ENCODE measurements at regions not wholly inside any gene's neighbourhood (a gene's known extent, or its start where the extent isn't known, plus 50 kb on each side); places are given as distances from the start of the nearest gene placed in this dataset.
A peak's percentile ranks its signal among the peaks of the same experiment; 100 is the strongest.

GRCh38 chr2:57725337-57725947 lies 321.2 kb upstream of the VRK2 start:
- Histone ChIP-seq H3K36me3 (ENCODE audit: control insufficient read depth, insufficient read depth, low read length) (no peaks in the 10 kb centered on the region), H3K4me1 (ENCODE audit: control insufficient read depth, insufficient read depth, low read length) (peaks cover 4% of the 10 kb centered on the region), H3K4me3 (ENCODE audit: low read depth, low read length) (no peak overlapping the region), H3K9me3 (ENCODE audit: control insufficient read depth, insufficient read depth, low read length) (no peaks in the 10 kb centered on the region), H3K27ac (ENCODE audit: low read depth, low read length) (no peak overlapping the region), H3K27me3 (ENCODE audit: control insufficient read depth, insufficient read depth, low read length) (no peaks in the 10 kb centered on the region)
- WGBS (ENCODE audit: insufficient coverage), result 37% methylated on average over 2 of the region's 5 CpGs
- DNase-seq (ENCODE audit: low read depth in 4 of 6, low spot score in 6 of 6), result peak in 2 of 6 donors; percentile 9 to 55

- WGBS (ENCODE audit: insufficient coverage), result 67% methylated on average over 2 of the region's 4 CpGs
- Histone ChIP-seq H3K4me1 (ENCODE audit: control insufficient read depth, insufficient read depth, low read length) (no peaks in the 10 kb centered on the region), H3K9me3 (ENCODE audit: control insufficient read depth, insufficient read depth, low read length) (no peaks in the 10 kb centered on the region)
Measured at GRCh38 chr2:57726294-57726693, 320.3 kb upstream of the VRK2 start.

GRCh38 chr2:57728691-57729090 lies 317.9 kb upstream of the VRK2 start:
- Histone ChIP-seq H3K27me3 (ENCODE audit: control insufficient read depth, insufficient read depth, low read length) (no peaks in the 10 kb centered on the region), H3K36me3 (ENCODE audit: control insufficient read depth, insufficient read depth, low read length) (no peaks in the 10 kb centered on the region), H3K27ac (ENCODE audit: low read depth, low read length) (no peak overlapping the region), H3K4me3 (ENCODE audit: low read depth, low read length) (no peak overlapping the region), H3K4me1 (ENCODE audit: control insufficient read depth, insufficient read depth, low read length) (no peaks in the 10 kb centered on the region), H3K9me3 (ENCODE audit: control insufficient read depth, insufficient read depth, low read length) (no peaks in the 10 kb centered on the region)
- DNase-seq (ENCODE audit: low read depth in 4 of 6, low spot score in 6 of 6), result no peak
- WGBS (ENCODE audit: insufficient coverage), result no CpG with 5 or more reads among the region's 1 CpG

More at GRCh38 chr2:57726294-57726693, 320.3 kb upstream of the VRK2 start:
- H3K27ac ChIP-seq (ENCODE audit: low read depth, low read length), result no peak overlapping the region
- no peaks in the 10 kb centered on the region for H3K36me3 ChIP-seq (ENCODE audit: control insufficient read depth, insufficient read depth, low read length)
- no peaks in the 10 kb centered on the region for H3K27me3 ChIP-seq (ENCODE audit: control insufficient read depth, insufficient read depth, low read length)
- no peak for DNase-seq (ENCODE audit: low read depth in 4 of 6, low spot score in 6 of 6)
- H3K4me3 ChIP-seq (ENCODE audit: low read depth, low read length), result no peak overlapping the region

- Histone ChIP-seq H3K36me3 (ENCODE audit: control insufficient read depth, insufficient read depth, low read length) (no peaks in the 10 kb centered on the region), H3K4me1 (ENCODE audit: control insufficient read depth, insufficient read depth, low read length) (no peaks in the 10 kb centered on the region)
- no peak for DNase-seq (ENCODE audit: low read depth in 4 of 6, low spot score in 6 of 6)
Measured at GRCh38 chr2:57733956-57734355, 312.6 kb upstream of the VRK2 start.

GRCh38 chr2:57740891-57741290 lies 305.7 kb upstream of the VRK2 start:
- 30% methylated on average over 3 of the region's 6 CpGs for WGBS (ENCODE audit: insufficient coverage)
- no peaks in the 10 kb centered on the region for H3K36me3 ChIP-seq (ENCODE audit: control insufficient read depth, insufficient read depth, low read length)
- no peak overlapping the region for H3K27ac ChIP-seq (ENCODE audit: low read depth, low read length)
- H3K4me1 ChIP-seq (ENCODE audit: control insufficient read depth, insufficient read depth, low read length), result peaks cover 2% of the 10 kb centered on the region
- peak in 1 of 6 donors; percentile 73 for DNase-seq (ENCODE audit: low read depth in 4 of 6, low spot score in 6 of 6)
- no peak overlapping the region for H3K4me3 ChIP-seq (ENCODE audit: low read depth, low read length)
- no peaks in the 10 kb centered on the region for H3K9me3 ChIP-seq (ENCODE audit: control insufficient read depth, insufficient read depth, low read length)
- no peaks in the 10 kb centered on the region for H3K27me3 ChIP-seq (ENCODE audit: control insufficient read depth, insufficient read depth, low read length)

More at GRCh38 chr2:57733956-57734355, 312.6 kb upstream of the VRK2 start:
- H3K4me3 ChIP-seq (ENCODE audit: low read depth, low read length), result no peak overlapping the region
- no peaks in the 10 kb centered on the region for H3K27me3 ChIP-seq (ENCODE audit: control insufficient read depth, insufficient read depth, low read length)
- H3K27ac ChIP-seq (ENCODE audit: low read depth, low read length), result no peak overlapping the region
- H3K9me3 ChIP-seq (ENCODE audit: control insufficient read depth, insufficient read depth, low read length), result no peaks in the 10 kb centered on the region

GRCh38 chr2:57753636-57754035 lies 293.0 kb upstream of the VRK2 start:
- Histone ChIP-seq H3K27me3 (ENCODE audit: control insufficient read depth, insufficient read depth, low read length) (no peaks in the 10 kb centered on the region), H3K4me3 (ENCODE audit: low read depth, low read length) (no peak overlapping the region), H3K4me1 (ENCODE audit: control insufficient read depth, insufficient read depth, low read length) (no peaks in the 10 kb centered on the region), H3K36me3 (ENCODE audit: control insufficient read depth, insufficient read depth, low read length) (no peaks in the 10 kb centered on the region), H3K9me3 (ENCODE audit: control insufficient read depth, insufficient read depth, low read length) (no peaks in the 10 kb centered on the region), H3K27ac (ENCODE audit: low read depth, low read length) (no peak overlapping the region)
- no CpG with 5 or more reads among the region's 1 CpG for WGBS (ENCODE audit: insufficient coverage)
- DNase-seq (ENCODE audit: low read depth in 4 of 6, low spot score in 6 of 6), result no peak

- Histone ChIP-seq H3K9me3 (ENCODE audit: control insufficient read depth, insufficient read depth, low read length) (no peaks in the 10 kb centered on the region), H3K4me1 (ENCODE audit: control insufficient read depth, insufficient read depth, low read length) (peaks cover 8% of the 10 kb centered on the region), H3K36me3 (ENCODE audit: control insufficient read depth, insufficient read depth, low read length) (no peaks in the 10 kb centered on the region), H3K27me3 (ENCODE audit: control insufficient read depth, insufficient read depth, low read length) (no peaks in the 10 kb centered on the region), H3K27ac (ENCODE audit: low read depth, low read length) (no peak overlapping the region), H3K4me3 (ENCODE audit: low read depth, low read length) (no peak overlapping the region)
- WGBS (ENCODE audit: insufficient coverage), result no CpG with 5 or more reads among the region's 2 CpGs
- peak in 1 of 6 donors; percentile 12 for DNase-seq (ENCODE audit: low read depth in 4 of 6, low spot score in 6 of 6)
Measured at GRCh38 chr2:57758686-57759085, 287.9 kb upstream of the VRK2 start.

- WGBS (ENCODE audit: insufficient coverage), result 90% methylated on average over 1 of the region's 5 CpGs
- no peak overlapping the region for H3K27ac ChIP-seq (ENCODE audit: low read depth, low read length)
Measured at GRCh38 chr2:57759131-57759530, 287.5 kb upstream of the VRK2 start.

GRCh38 chr2:57759822-57760300 lies 286.7 kb upstream of the VRK2 start:
- H3K27ac ChIP-seq (ENCODE audit: low read depth, low read length), result no peak overlapping the region
- no peaks in the 10 kb centered on the region for H3K27me3 ChIP-seq (ENCODE audit: control insufficient read depth, insufficient read depth, low read length)
- peaks cover 8% of the 10 kb centered on the region for H3K4me1 ChIP-seq (ENCODE audit: control insufficient read depth, insufficient read depth, low read length)
- no peaks in the 10 kb centered on the region for H3K9me3 ChIP-seq (ENCODE audit: control insufficient read depth, insufficient read depth, low read length)
- H3K36me3 ChIP-seq (ENCODE audit: control insufficient read depth, insufficient read depth, low read length), result no peaks in the 10 kb centered on the region
- peak overlapping the region; percentile 42 for H3K4me3 ChIP-seq (ENCODE audit: low read depth, low read length)
- under 1% methylated on average over 19 of the region's 19 CpGs for WGBS (ENCODE audit: insufficient coverage)
- DNase-seq (ENCODE audit: low read depth in 4 of 6, low spot score in 6 of 6), result peak; percentile 68 to 97 (median 84)

More at GRCh38 chr2:57759131-57759530, 287.5 kb upstream of the VRK2 start:
- Histone ChIP-seq H3K4me3 (ENCODE audit: low read depth, low read length) (no peak overlapping the region), H3K36me3 (ENCODE audit: control insufficient read depth, insufficient read depth, low read length) (no peaks in the 10 kb centered on the region), H3K27me3 (ENCODE audit: control insufficient read depth, insufficient read depth, low read length) (no peaks in the 10 kb centered on the region), H3K4me1 (ENCODE audit: control insufficient read depth, insufficient read depth, low read length) (peaks cover 8% of the 10 kb centered on the region), H3K9me3 (ENCODE audit: control insufficient read depth, insufficient read depth, low read length) (no peaks in the 10 kb centered on the region)
- no peak for DNase-seq (ENCODE audit: low read depth in 4 of 6, low spot score in 6 of 6)

- Histone ChIP-seq H3K36me3 (ENCODE audit: control insufficient read depth, insufficient read depth, low read length) (no peaks in the 10 kb centered on the region), H3K4me1 (ENCODE audit: control insufficient read depth, insufficient read depth, low read length) (peaks cover 8% of the 10 kb centered on the region), H3K27me3 (ENCODE audit: control insufficient read depth, insufficient read depth, low read length) (no peaks in the 10 kb centered on the region), H3K27ac (ENCODE audit: low read depth, low read length) (no peak overlapping the region), H3K9me3 (ENCODE audit: control insufficient read depth, insufficient read depth, low read length) (no peaks in the 10 kb centered on the region), H3K4me3 (ENCODE audit: low read depth, low read length) (peak overlapping the region; percentile 42)
- no CpG with 5 or more reads among the region's 4 CpGs for WGBS (ENCODE audit: insufficient coverage)
- DNase-seq (ENCODE audit: low read depth in 4 of 6, low spot score in 6 of 6), result peak in 2 of 6 donors; percentile 37 to 55
Measured at GRCh38 chr2:57760381-57760801, 286.2 kb upstream of the VRK2 start.

All from spinal cord (tissue), 9 donors.